Nephron (organoid): ENCODE measurements at regions not wholly inside any gene's neighbourhood (a gene's known extent, or its start where the extent isn't known, plus 50 kb on each side); places are given as distances from the start of the nearest gene placed in this dataset.

Source experiments
- H3K27ac Mint-ChIP-seq, 3 experiments: 2 replicates each; pipeline ENCODE4 v1.8.0; 2020; ENCODE audit warnings: mixed read lengths in 3 of 3, mild to moderate bottlenecking in 2 of 3, moderate library complexity in 1 of 3
- H3K27me3 Mint-ChIP-seq: 2 replicates; pipeline ENCODE4 v1.8.0; 2021; ENCODE audit warnings: low read depth, mild to moderate bottlenecking, moderate library complexity, mixed read lengths
- H3K36me3 Mint-ChIP-seq: 2 replicates; pipeline ENCODE4 v1.8.0; 2020; ENCODE audit warnings: low read depth, mixed read lengths
- H3K4me1 Mint-ChIP-seq: 2 replicates; pipeline ENCODE4 v1.8.0; 2020; ENCODE audit warnings: mixed read lengths
- H3K4me3 Mint-ChIP-seq, 3 experiments: 2 replicates each; pipeline ENCODE4 v1.8.0; 2020; ENCODE audit warnings: mild to moderate bottlenecking in 3 of 3, mixed read lengths in 3 of 3, moderate library complexity in 2 of 3
- H3K9me3 Mint-ChIP-seq: 2 replicates; pipeline ENCODE4 v1.8.0; 2020; ENCODE audit warnings: mixed read lengths
- CTCF ChIP-seq, 3 experiments: fragments of 200-600 bp; sonication (generic); IDR thresholded peaks; one replicate each; pipeline ENCODE4 v1.5.0; 2021; ENCODE audit warnings: antibody characterized with exemption in 3 of 3; ENCODE audit not compliant: unreplicated experiment in 3 of 3

- Mint-ChIP-seq H3K4me1 (no peaks in the 10 kb centered on the region), H3K27ac (no peak overlapping the region), H3K4me3 (no peak overlapping the region), H3K36me3 (no peaks in the 10 kb centered on the region), H3K27me3 (peaks cover 21% of the 10 kb centered on the region), H3K9me3 (no peaks in the 10 kb centered on the region)
- no peak for TF ChIP-seq CTCF (IDR thresholded peaks at IDR 0.05; ENCODE audit: unreplicated experiment in 3 of 3)
These were observed 51.0 kb upstream of the PHF24 start for GRCh38 chr9:34907044-34907443.

- Mint-ChIP-seq H3K9me3 (no peaks in the 10 kb centered on the region), H3K4me1 (no peaks in the 10 kb centered on the region), H3K36me3 (no peaks in the 10 kb centered on the region), H3K27ac (no peak overlapping the region), H3K4me3 (no peak overlapping the region), H3K27me3 (peaks cover 51% of the 10 kb centered on the region)
- TF ChIP-seq CTCF (IDR thresholded peaks at IDR 0.05; ENCODE audit: unreplicated experiment in 3 of 3) = peak; percentile 75 to 86 (median 82)
These were observed 58.4 kb upstream of the PHF24 start for GRCh38 chr9:34899535-34900158.

- no peak overlapping the region for H3K27ac Mint-ChIP-seq
- H3K27me3 Mint-ChIP-seq = peaks cover 56% of the 10 kb centered on the region
- H3K4me1 Mint-ChIP-seq = no peaks in the 10 kb centered on the region
- TF ChIP-seq CTCF (IDR thresholded peaks at IDR 0.05; ENCODE audit: unreplicated experiment in 3 of 3) = no peak
- H3K4me3 Mint-ChIP-seq = no peak overlapping the region
- H3K36me3 Mint-ChIP-seq = no peaks in the 10 kb centered on the region
- no peaks in the 10 kb centered on the region for H3K9me3 Mint-ChIP-seq
These were observed 59.2 kb upstream of the PHF24 start for GRCh38 chr9:34898846-34899245.

- H3K9me3 Mint-ChIP-seq = no peaks in the 10 kb centered on the region
- H3K4me1 Mint-ChIP-seq = no peaks in the 10 kb centered on the region
- H3K36me3 Mint-ChIP-seq = no peaks in the 10 kb centered on the region
- H3K27me3 Mint-ChIP-seq = peaks cover 62% of the 10 kb centered on the region
- H3K4me3 Mint-ChIP-seq = no peak overlapping the region
- no peak for TF ChIP-seq CTCF (IDR thresholded peaks at IDR 0.05; ENCODE audit: unreplicated experiment in 3 of 3)
- H3K27ac Mint-ChIP-seq = no peak overlapping the region
These were observed 62.0 kb upstream of the PHF24 start for GRCh38 chr9:34896112-34896511.

GRCh38 chr9:34892886-34893285, 65.2 kb upstream of the PHF24 start:
- Mint-ChIP-seq H3K4me1 (no peaks in the 10 kb centered on the region), H3K9me3 (no peaks in the 10 kb centered on the region), H3K27me3 (peaks cover 43% of the 10 kb centered on the region), H3K27ac (no peak overlapping the region), H3K4me3 (no peak overlapping the region), H3K36me3 (no peaks in the 10 kb centered on the region)
- no peak for TF ChIP-seq CTCF (IDR thresholded peaks at IDR 0.05; ENCODE audit: unreplicated experiment in 3 of 3)

- no peak overlapping the region for H3K4me3 Mint-ChIP-seq
- no peaks in the 10 kb centered on the region for H3K4me1 Mint-ChIP-seq
- H3K36me3 Mint-ChIP-seq = no peaks in the 10 kb centered on the region
- no peak overlapping the region for H3K27ac Mint-ChIP-seq
- H3K9me3 Mint-ChIP-seq = no peaks in the 10 kb centered on the region
- H3K27me3 Mint-ChIP-seq = peaks cover 33% of the 10 kb centered on the region
- no peak for TF ChIP-seq CTCF (IDR thresholded peaks at IDR 0.05; ENCODE audit: unreplicated experiment in 3 of 3)
These were observed 66.7 kb upstream of the PHF24 start for GRCh38 chr9:34891386-34891785.
